ENCODE measurements at regions not wholly inside any gene's neighbourhood (a gene's known extent, or its start where the extent isn't known, plus 50 kb on each side); places are given as distances from the start of the nearest gene placed in this dataset.
"Not testable (repeated sequence)": the region's sequence is repeated elsewhere in the genome, so short reads cannot be mapped to it uniquely, and the experiment has no call there.

- no peak overlapping the region for H3K4me3 Mint-ChIP-seq
- peaks cover 9% of the 10 kb centered on the region for H3K4me1 Mint-ChIP-seq
- H3K36me3 Mint-ChIP-seq (ENCODE audit: low read depth): no peaks in the 10 kb centered on the region
- TF ChIP-seq, protein P1, sequence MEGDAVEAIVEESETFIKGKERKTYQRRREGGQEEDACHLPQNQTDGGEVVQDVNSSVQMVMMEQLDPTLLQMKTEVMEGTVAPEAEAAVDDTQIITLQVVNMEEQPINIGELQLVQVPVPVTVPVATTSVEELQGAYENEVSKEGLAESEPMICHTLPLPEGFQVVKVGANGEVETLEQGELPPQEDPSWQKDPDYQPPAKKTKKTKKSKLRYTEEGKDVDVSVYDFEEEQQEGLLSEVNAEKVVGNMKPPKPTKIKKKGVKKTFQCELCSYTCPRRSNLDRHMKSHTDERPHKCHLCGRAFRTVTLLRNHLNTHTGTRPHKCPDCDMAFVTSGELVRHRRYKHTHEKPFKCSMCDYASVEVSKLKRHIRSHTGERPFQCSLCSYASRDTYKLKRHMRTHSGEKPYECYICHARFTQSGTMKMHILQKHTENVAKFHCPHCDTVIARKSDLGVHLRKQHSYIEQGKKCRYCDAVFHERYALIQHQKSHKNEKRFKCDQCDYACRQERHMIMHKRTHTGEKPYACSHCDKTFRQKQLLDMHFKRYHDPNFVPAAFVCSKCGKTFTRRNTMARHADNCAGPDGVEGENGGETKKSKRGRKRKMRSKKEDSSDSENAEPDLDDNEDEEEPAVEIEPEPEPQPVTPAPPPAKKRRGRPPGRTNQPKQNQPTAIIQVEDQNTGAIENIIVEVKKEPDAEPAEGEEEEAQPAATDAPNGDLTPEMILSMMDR (IDR thresholded peaks at IDR 0.05): no peak
- H3K27me3 Mint-ChIP-seq (ENCODE audit: low read depth, poor library complexity): peaks cover 6% of the 10 kb centered on the region
- H3K9me3 Mint-ChIP-seq: peaks cover 23% of the 10 kb centered on the region
- no peak overlapping the region for H3K27ac Mint-ChIP-seq
- no peak for DNase-seq
These were observed 276.0 kb downstream of the SHOX start for GRCh38 chrX:906586-906985.

DNA sequence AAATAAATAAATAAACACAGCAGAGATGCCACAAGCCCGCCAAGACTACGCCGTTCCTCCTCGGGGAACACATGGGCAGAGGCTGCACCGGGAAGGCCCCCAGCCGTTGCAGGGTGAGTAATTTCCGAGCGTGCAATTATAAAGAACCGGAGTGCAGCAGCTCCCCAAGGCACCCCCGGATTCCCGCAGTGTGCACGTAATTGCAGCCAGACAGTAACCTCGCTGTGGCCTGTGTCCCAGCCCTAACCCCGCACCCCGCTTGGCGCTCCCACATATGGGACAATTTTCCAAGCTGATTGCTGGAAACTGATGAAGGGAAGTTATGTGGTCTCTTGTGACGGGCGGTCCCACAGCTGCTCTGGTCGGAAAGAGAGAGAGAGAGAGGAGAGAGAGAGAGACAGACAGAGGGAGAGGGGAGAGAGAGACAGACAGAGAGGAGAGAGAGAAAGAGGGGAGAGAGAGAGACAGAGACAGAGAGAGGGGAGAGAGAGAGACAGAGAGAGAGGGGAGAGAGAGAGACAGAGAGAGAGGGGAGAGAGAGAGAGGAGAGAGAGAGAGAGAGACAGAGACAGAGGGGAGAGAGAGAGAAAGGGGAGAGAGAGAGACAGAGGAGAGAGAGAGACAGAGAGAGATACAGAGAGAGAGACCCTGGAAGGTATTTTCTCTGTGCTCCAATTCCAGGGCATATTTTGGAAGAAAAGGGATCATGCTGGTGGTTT is 275.4 kb downstream of the SHOX start:
- Mint-ChIP-seq H3K9me3 (peaks cover 26% of the 10 kb centered on the region), H3K4me3 (no peak overlapping the region)

DNA sequence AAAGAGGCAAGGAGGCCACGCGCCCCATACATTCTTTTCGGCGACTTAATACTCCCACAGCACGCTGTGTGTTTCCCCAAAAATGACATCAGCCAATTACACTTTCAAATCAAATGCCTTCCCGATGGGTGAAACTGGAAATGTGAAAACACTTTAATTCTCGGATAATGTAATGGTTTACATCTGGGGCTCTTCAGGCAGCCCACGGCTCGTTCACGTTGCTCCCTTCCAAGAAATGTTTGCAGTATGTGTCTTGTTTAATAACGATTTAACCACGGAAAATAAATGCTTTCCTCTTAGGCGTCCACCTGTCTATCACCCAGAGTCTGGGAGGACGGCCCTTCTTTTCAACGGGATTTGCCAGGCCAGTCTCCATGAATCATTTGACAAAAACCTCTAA is 272.5 kb downstream of the SHOX start:
- no peak overlapping the region for H3K27ac Mint-ChIP-seq

More for the DNA sequence above, 275.4 kb downstream of the SHOX start:
- TF ChIP-seq, protein P1 (IDR thresholded peaks at IDR 0.05): no peak
- peaks cover 9% of the 10 kb centered on the region for H3K4me1 Mint-ChIP-seq
- no peak overlapping the region for H3K27ac Mint-ChIP-seq
- no peak for DNase-seq
- H3K36me3 Mint-ChIP-seq (ENCODE audit: low read depth): no peaks in the 10 kb centered on the region
- peaks cover 6% of the 10 kb centered on the region for H3K27me3 Mint-ChIP-seq (ENCODE audit: low read depth, poor library complexity)

GRCh38 chrX:896256-896655 is 265.7 kb downstream of the SHOX start:
- no peaks in the 10 kb centered on the region for H3K4me1 Mint-ChIP-seq
- H3K27ac Mint-ChIP-seq: no peak overlapping the region
- TF ChIP-seq, protein P1 (IDR thresholded peaks at IDR 0.05): no peak
- H3K9me3 Mint-ChIP-seq: peaks cover 52% of the 10 kb centered on the region
- DNase-seq: no peak
- H3K27me3 Mint-ChIP-seq (ENCODE audit: low read depth, poor library complexity): peaks cover 25% of the 10 kb centered on the region
- no peak overlapping the region for H3K4me3 Mint-ChIP-seq
- H3K36me3 Mint-ChIP-seq (ENCODE audit: low read depth): peaks cover 18% of the 10 kb centered on the region

More for the DNA sequence above, 272.5 kb downstream of the SHOX start:
- TF ChIP-seq, protein P1 (IDR thresholded peaks at IDR 0.05): no peak
- no peak for DNase-seq
- H3K4me3 Mint-ChIP-seq: no peak overlapping the region
- peaks cover 10% of the 10 kb centered on the region for H3K27me3 Mint-ChIP-seq (ENCODE audit: low read depth, poor library complexity)
- peaks cover 9% of the 10 kb centered on the region for H3K4me1 Mint-ChIP-seq
- H3K9me3 Mint-ChIP-seq: peaks cover 21% of the 10 kb centered on the region
- no peaks in the 10 kb centered on the region for H3K36me3 Mint-ChIP-seq (ENCODE audit: low read depth)

DNA sequence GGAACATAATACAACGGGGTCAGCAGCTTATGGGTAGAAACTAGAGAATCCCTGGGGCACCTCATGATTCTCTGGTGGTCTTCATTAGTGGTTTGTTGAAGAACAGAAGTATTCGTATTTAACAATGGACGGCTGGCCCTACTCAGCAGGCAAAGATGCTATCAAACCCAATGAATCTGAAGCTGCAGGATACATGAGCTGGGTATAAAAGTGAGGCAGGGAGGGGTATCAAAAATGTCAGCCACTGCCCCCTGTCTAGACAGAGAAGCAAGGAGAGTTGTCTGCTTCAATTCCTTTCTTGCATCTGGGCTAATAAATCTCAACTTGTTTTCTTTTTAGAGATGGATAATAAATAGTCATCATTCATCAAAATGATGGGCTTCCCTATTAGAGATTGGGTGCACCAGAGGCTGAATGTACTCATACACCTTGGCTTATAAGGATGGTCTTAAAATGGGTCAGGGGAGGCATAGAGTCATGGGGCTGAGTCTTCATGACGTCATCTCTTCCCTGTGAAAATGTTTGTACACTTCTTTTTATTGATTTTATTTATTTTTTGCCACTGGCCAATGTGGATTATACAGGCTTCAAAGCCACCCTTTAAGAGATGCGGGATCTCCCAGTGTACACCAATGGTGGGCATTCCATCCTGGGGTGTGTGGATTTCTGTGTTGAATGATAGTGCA is 259.5 kb downstream of the SHOX start:
- no peak overlapping the region for H3K27ac Mint-ChIP-seq
- H3K27me3 Mint-ChIP-seq (ENCODE audit: low read depth, poor library complexity): peaks cover 17% of the 10 kb centered on the region
- no peak for DNase-seq
- TF ChIP-seq, protein P1 (IDR thresholded peaks at IDR 0.05): no peak
- H3K4me1 Mint-ChIP-seq: no peaks in the 10 kb centered on the region
- H3K36me3 Mint-ChIP-seq (ENCODE audit: low read depth): peaks cover 12% of the 10 kb centered on the region
- H3K9me3 Mint-ChIP-seq: peaks cover 65% of the 10 kb centered on the region
- no peak overlapping the region for H3K4me3 Mint-ChIP-seq

GRCh38 chrX:887724-888123 is 257.1 kb downstream of the SHOX start:
- not testable (repeated sequence) for H3K36me3 Mint-ChIP-seq (ENCODE audit: low read depth); H3K4me3 Mint-ChIP-seq; DNase-seq; H3K27ac Mint-ChIP-seq
- Mint-ChIP-seq H3K27me3 (ENCODE audit: low read depth, poor library complexity) (peaks cover 22% of the 10 kb centered on the region), H3K9me3 (peaks cover 55% of the 10 kb centered on the region), H3K4me1 (peaks cover 13% of the 10 kb centered on the region)
